ENCODE measurements at regions not wholly inside any gene's neighbourhood (a gene's known extent, or its start where the extent isn't known, plus 50 kb on each side); places are given as distances from the start of the nearest gene placed in this dataset.

DNA sequence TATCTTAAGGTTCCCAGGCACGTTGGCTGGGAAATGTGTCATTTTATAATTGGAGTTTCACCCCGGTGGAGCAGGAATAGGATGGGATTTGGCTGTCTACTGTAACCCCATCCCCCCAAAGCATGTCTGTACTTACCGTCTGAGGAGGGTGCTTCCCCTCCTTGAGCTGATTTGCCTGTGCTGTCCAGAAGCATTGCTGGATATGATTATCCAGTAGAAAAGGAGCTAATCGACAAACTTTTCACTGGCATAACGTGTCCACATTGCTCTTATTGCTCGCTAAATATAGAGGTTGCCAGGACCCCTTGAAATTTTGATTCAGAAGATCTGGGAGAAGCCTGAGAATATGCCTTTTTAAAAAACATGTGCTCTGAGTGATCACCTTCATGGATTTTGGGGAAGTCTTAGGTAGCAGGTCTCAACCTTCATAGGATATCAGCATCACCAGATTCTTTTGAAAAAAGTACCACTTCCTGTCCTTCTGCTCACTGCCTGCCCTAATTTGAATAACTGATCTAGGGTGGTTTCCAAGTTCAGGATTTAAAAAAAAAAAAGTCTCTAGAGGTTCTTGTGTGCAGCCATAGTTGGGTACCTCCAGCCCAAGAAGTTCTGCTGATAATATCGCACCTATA lies 80.4 kb upstream of the KCNA1 start:
- TF ChIP-seq EP300 (IDR thresholded peaks at IDR 0.05) (no peak), MYC (IDR thresholded peaks at IDR 0.05; ENCODE audit: borderline replicate concordance, low read length) (no peak), ZSCAN20 (CRISPR knock-in tag; IDR thresholded peaks at IDR 0.05) (no peak), RCOR1 (IDR thresholded peaks at IDR 0.05; ENCODE audit: low read depth, low read length) (no peak), CTCF (IDR thresholded peaks at IDR 0.05) (no peak), RNF2 (IDR thresholded peaks at IDR 0.05; ENCODE audit: borderline replicate concordance, low read depth) (no peak)

All from A549 (cell line).